WTC11 (cell line): ENCODE measurements at regions not wholly inside any gene's neighbourhood (a gene's known extent, or its start where the extent isn't known, plus 50 kb on each side); places are given as distances from the start of the nearest gene placed in this dataset.

Experiments
- ATAC-seq: fragments of 200-7000 bp; cut with Tn5 transposase; 2 replicates; pipeline ENCODE4 v1.10.0; 2021; ENCODE audit warnings: mild to moderate bottlenecking, moderate library complexity
- CTCF ChIA-PET: fragments of 300-600 bp; sonication (Branson Sonifier 250); formaldehyde crosslinking; loops from one replicate; lab custom pipeline; 2021; ENCODE audit warnings: antibody characterized with exemption; lab: Charles Lee
- POLR2A ChIA-PET: fragments of 350-600 bp; sonication (Branson Sonifier 250); formaldehyde crosslinking; loops from one replicate; lab custom pipeline; 2021; ENCODE audit warnings: antibody characterized with exemption; lab: Charles Lee
- DNase-seq: peaks from one replicate; pipeline ENCODE4 v3.0.0; 2021; ENCODE audit warnings: low spot score
- H3K27ac Mint-ChIP-seq: 2 replicates; pipeline ENCODE4 v1.8.0; 2021; ENCODE audit warnings: mixed read lengths
- H3K27me3 Mint-ChIP-seq: 2 replicates; pipeline ENCODE4 v1.8.0; 2021; ENCODE audit warnings: low read depth, mild to moderate bottlenecking, moderate library complexity, mixed read lengths
- H3K36me3 Mint-ChIP-seq: 2 replicates; pipeline ENCODE4 v1.8.0; 2021; ENCODE audit warnings: mixed read lengths
- H3K4me1 Mint-ChIP-seq: 2 replicates; pipeline ENCODE4 v1.8.0; 2022; ENCODE audit warnings: mixed read lengths
- H3K4me3 Mint-ChIP-seq: 2 replicates; pipeline ENCODE4 v1.8.0; 2021; ENCODE audit warnings: mild to moderate bottlenecking, moderate library complexity, mixed read lengths
- H3K9me3 Mint-ChIP-seq: 2 replicates; pipeline ENCODE4 v1.8.0; 2021; ENCODE audit warnings: mixed read lengths
- AR ChIP-seq: fragments of 250-450 bp; sonication (Bioruptor Pico); IDR thresholded peaks from 2 replicates; pipeline ENCODE4 v1.9.0; 2021; ENCODE audit warnings: mild to moderate bottlenecking
- CTCF ChIP-seq: fragments of 200-600 bp; IDR thresholded peaks from 2 replicates; pipeline ENCODE4 v1.8.0; 2022; ENCODE audit warnings: antibody characterized with exemption
- FOXJ3 ChIP-seq: sonication (generic); formaldehyde crosslinking; IDR thresholded peaks from 2 replicates; pipeline ENCODE4 v1.9.0; 2021; ENCODE audit warnings: missing genetic modification reagents, mild to moderate bottlenecking, borderline replicate concordance
- FOXK1 ChIP-seq: sonication (generic); formaldehyde crosslinking; IDR thresholded peaks from 2 replicates; pipeline ENCODE4 v1.8.0; 2022; ENCODE audit warnings: mild to moderate bottlenecking, moderate library complexity, missing genetic modification reagents
- FOXP1 ChIP-seq: sonication (generic); formaldehyde crosslinking; IDR thresholded peaks from 2 replicates; pipeline ENCODE4 v1.8.0; 2022; ENCODE audit warnings: missing genetic modification reagents, mild to moderate bottlenecking, moderate library complexity, borderline replicate concordance
- GRHL2 ChIP-seq: fragments of 250-450 bp; sonication (Bioruptor Pico); IDR thresholded peaks from 2 replicates; pipeline ENCODE4 v1.8.0; 2022; ENCODE audit warnings: mild to moderate bottlenecking, moderate library complexity; ENCODE audit not compliant: insufficient replicate concordance, severe bottlenecking
- NFATC4 ChIP-seq: fragments of 250-450 bp; sonication (Bioruptor Pico); IDR thresholded peaks from 2 replicates; pipeline ENCODE4 v1.9.0; 2021; ENCODE audit warnings: mild to moderate bottlenecking
- SMAD4 ChIP-seq: sonication (generic); formaldehyde crosslinking; IDR thresholded peaks from 2 replicates; pipeline ENCODE4 v1.8.0; 2022; ENCODE audit warnings: mild to moderate bottlenecking, missing genetic modification reagents
- SOX15 ChIP-seq: fragments of 250-450 bp; sonication (Bioruptor Pico); IDR thresholded peaks from 2 replicates; pipeline ENCODE4 v1.9.0; 2021; ENCODE audit warnings: mild to moderate bottlenecking
- TEAD1 ChIP-seq: sonication (generic); formaldehyde crosslinking; IDR thresholded peaks from 2 replicates; pipeline ENCODE4 v1.8.0; 2022; ENCODE audit warnings: mild to moderate bottlenecking, missing genetic modification reagents
- TEAD4 ChIP-seq: sonication (generic); formaldehyde crosslinking; IDR thresholded peaks from 2 replicates; pipeline ENCODE4 v1.8.0; 2022; ENCODE audit warnings: mild to moderate bottlenecking, missing genetic modification reagents
- ZNF138 ChIP-seq: sonication (generic); formaldehyde crosslinking; conservative IDR thresholded peaks from 2 replicates; pipeline ENCODE4 v1.8.1; 2022; ENCODE audit warnings: mild to moderate bottlenecking, moderate library complexity, missing genetic modification reagents
- ZNF219 ChIP-seq: sonication (generic); formaldehyde crosslinking; IDR thresholded peaks from 2 replicates; pipeline ENCODE4 v1.8.0; 2023; ENCODE audit warnings: missing genetic modification reagents, mild to moderate bottlenecking, borderline replicate concordance
- ZSCAN18 ChIP-seq: fragments of 250-450 bp; sonication (Bioruptor Pico); IDR thresholded peaks from 2 replicates; pipeline ENCODE4 v2.1.2; 2022; ENCODE audit warnings: mild to moderate bottlenecking, moderate library complexity
- TF ChIP-seq, protein P1 (sequence below): sonication (generic); formaldehyde crosslinking; IDR thresholded peaks from 2 replicates; pipeline ENCODE4 v1.8.0; 2022; ENCODE audit warnings: mild to moderate bottlenecking, missing genetic modification reagents
- TF ChIP-seq, protein P2 (sequence below): sonication (generic); formaldehyde crosslinking; IDR thresholded peaks from 2 replicates; pipeline ENCODE4 v1.8.1; 2022; ENCODE audit warnings: mild to moderate bottlenecking, missing genetic modification reagents, moderate library complexity, borderline replicate concordance
- TF ChIP-seq, protein P3 (sequence below): sonication (generic); formaldehyde crosslinking; IDR thresholded peaks from 2 replicates; pipeline ENCODE4 v1.8.1; 2023; ENCODE audit warnings: mild to moderate bottlenecking, missing genetic modification reagents, moderate library complexity
- TF ChIP-seq, protein P4 (sequence below): fragments of 250-450 bp; sonication (Bioruptor Pico); IDR thresholded peaks from 2 replicates; pipeline ENCODE4 v1.9.0; 2021; ENCODE audit warnings: mild to moderate bottlenecking

DNA sequence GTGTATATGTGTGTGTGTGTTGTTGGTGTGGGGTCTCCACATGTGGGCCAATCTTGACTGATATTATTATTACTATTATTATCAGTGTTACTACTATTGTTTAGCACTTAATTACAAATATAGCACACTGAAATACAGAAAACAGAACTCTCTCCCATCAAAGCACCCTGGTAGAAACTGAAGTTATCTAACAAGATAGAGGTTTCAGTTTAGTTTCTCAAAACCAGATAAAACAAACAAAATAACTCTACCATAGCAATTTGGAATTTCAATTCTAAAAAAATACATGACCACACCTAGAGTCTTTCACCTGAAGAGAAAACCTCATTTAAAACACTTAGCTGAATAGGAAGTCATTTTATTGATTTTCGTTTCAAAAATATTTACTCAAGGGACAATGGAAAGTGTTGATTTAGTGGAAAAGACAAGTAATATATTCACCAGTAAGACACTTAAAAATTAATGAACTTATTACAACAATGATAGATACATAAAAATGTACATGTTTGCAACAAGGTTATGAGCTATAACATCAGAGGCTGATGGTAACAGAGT lies 252.3 kb downstream of the PDHA2 start:
- ATAC-seq (no peak), DNase-seq (no peak)
- Mint-ChIP-seq H3K4me1 (0 out of 2 replicates have a peak, but pooled peaks cover under 1% of the 10 kb centered on the region), H3K27ac (no peak overlapping the region), H3K9me3 (peaks cover 6% of the 10 kb centered on the region), H3K36me3 (no peaks in the 10 kb centered on the region), H3K27me3 (no peaks in the 10 kb centered on the region), H3K4me3 (no peak overlapping the region)
- CTCF ChIA-PET, result no interaction called here
- TF ChIP-seq ZSCAN18 (CRISPR knock-in tag) (no peak), FOXK1 (no peak), SOX15 (CRISPR knock-in tag) (no peak), NFATC4 (CRISPR knock-in tag) (no peak)
- TF ChIP-seq, protein P1, sequence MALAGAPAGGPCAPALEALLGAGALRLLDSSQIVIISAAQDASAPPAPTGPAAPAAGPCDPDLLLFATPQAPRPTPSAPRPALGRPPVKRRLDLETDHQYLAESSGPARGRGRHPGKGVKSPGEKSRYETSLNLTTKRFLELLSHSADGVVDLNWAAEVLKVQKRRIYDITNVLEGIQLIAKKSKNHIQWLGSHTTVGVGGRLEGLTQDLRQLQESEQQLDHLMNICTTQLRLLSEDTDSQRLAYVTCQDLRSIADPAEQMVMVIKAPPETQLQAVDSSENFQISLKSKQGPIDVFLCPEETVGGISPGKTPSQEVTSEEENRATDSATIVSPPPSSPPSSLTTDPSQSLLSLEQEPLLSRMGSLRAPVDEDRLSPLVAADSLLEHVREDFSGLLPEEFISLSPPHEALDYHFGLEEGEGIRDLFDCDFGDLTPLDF, result no peak
- POLR2A ChIA-PET, result no interaction called here

- TF ChIP-seq AR (CRISPR knock-in tag) (no peak), FOXJ3 (CRISPR knock-in tag) (no peak), SMAD4 (no peak), FOXP1 (CRISPR knock-in tag) (no peak), GRHL2 (no peak), TEAD4 (CRISPR knock-in tag) (no peak), ZNF219 (no peak), NFATC4 (CRISPR knock-in tag) (no peak), ZNF138 (CRISPR knock-in tag) (no peak), CTCF (no peak), TEAD1 (CRISPR knock-in tag) (no peak)
- TF ChIP-seq, protein P2, sequence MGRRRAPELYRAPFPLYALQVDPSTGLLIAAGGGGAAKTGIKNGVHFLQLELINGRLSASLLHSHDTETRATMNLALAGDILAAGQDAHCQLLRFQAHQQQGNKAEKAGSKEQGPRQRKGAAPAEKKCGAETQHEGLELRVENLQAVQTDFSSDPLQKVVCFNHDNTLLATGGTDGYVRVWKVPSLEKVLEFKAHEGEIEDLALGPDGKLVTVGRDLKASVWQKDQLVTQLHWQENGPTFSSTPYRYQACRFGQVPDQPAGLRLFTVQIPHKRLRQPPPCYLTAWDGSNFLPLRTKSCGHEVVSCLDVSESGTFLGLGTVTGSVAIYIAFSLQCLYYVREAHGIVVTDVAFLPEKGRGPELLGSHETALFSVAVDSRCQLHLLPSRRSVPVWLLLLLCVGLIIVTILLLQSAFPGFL (CRISPR knock-in tag), result no peak
- TF ChIP-seq, protein P3, sequence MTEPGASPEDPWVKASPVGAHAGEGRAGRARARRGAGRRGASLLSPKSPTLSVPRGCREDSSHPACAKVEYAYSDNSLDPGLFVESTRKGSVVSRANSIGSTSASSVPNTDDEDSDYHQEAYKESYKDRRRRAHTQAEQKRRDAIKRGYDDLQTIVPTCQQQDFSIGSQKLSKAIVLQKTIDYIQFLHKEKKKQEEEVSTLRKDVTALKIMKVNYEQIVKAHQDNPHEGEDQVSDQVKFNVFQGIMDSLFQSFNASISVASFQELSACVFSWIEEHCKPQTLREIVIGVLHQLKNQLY (CRISPR knock-in tag), result no peak
- TF ChIP-seq, protein P4, sequence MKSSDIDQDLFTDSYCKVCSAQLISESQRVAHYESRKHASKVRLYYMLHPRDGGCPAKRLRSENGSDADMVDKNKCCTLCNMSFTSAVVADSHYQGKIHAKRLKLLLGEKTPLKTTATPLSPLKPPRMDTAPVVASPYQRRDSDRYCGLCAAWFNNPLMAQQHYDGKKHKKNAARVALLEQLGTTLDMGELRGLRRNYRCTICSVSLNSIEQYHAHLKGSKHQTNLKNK (CRISPR knock-in tag), result no peak
- ATAC-seq (no peak), DNase-seq (no peak)
- CTCF ChIA-PET, result no interaction called here
- H3K4me1 Mint-ChIP-seq, result 0 out of 2 replicates have a peak, but pooled peaks cover 3% of the 10 kb centered on the region
- H3K27ac Mint-ChIP-seq, result no peak overlapping the region
- no peaks in the 10 kb centered on the region for H3K36me3 Mint-ChIP-seq
- H3K4me3 Mint-ChIP-seq, result no peak overlapping the region
- POLR2A ChIA-PET, result interaction anchor here (0.6 kb wide), 1 partner anchor 226 kb away, joined by 3 read pairs; no protein-coding TSS in a partner anchor
- H3K9me3 Mint-ChIP-seq, result peaks cover 6% of the 10 kb centered on the region
- no peaks in the 10 kb centered on the region for H3K27me3 Mint-ChIP-seq
Observed at GRCh38 chr4:96093057-96093456, 253.2 kb downstream of the PDHA2 start.
